NOMO-1 treated with DMSO at 0.1 percent for 48 hours (cell line): ENCODE measurements at regions not wholly inside any gene's neighbourhood (a gene's known extent, or its start where the extent isn't known, plus 50 kb on each side); places are given as distances from the start of the nearest gene placed in this dataset.

ENCODE experiments used
- DNase-seq: peaks from one replicate; lab custom pipeline; 2025; ENCODE audit not compliant: unreplicated experiment; lab: John Stamatoyannopoulos, UW

DNA sequence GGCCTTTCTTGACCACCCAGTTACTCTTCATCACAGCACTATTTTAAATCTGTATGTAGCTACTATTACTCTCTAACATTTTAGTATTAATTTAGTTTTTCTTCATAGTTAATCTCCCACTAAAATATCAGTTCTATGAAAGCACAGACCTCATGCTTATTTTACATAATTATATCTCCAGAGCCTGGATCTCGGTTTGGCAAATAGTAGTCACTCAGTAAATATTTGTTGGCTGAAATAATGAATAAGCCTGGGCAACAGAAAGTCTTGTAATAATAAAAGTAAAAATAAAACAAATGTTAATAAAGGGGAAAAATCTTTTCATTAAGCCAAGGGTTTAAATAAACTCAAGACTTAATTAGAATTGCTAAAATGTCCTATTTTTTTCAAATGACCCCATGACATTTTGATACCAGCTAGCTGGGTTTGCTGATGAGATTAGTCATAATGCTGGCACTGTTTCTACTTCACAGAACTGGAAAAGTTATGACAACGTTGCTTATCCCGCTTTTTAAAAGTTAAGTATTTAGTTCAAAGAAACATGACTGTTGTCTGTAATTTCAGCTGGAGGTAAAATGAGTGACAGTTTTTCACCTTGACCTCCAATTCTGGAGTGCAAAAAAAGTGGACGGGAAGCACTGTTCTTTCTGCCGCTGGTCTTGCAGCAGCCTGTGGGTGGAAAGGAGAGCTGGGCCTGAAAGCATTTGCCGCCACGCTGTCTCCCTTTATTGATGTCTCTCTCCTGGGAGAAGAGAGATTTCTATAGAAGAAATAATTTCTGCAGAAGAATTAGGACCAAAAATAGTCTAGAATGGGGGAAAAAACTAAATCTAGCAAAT lies 85.2 kb upstream of the SPATA13 start:
- no peak for DNase-seq

GRCh38 chr13:24076109-24076508 lies 84.4 kb upstream of the SPATA13 start:
- DNase-seq, result no peak

- DNase-seq, result no peak
These were observed 83.9 kb upstream of the SPATA13 start for GRCh38 chr13:24076636-24077035.

- no peak for DNase-seq
These were observed 80.4 kb upstream of the SPATA13 start for GRCh38 chr13:24080134-24080533.

- DNase-seq, result no peak
These were observed 79.1 kb upstream of the SPATA13 start for GRCh38 chr13:24081387-24081786.

- DNase-seq, result no peak
These were observed 77.4 kb upstream of the SPATA13 start for GRCh38 chr13:24083141-24083540.

DNA sequence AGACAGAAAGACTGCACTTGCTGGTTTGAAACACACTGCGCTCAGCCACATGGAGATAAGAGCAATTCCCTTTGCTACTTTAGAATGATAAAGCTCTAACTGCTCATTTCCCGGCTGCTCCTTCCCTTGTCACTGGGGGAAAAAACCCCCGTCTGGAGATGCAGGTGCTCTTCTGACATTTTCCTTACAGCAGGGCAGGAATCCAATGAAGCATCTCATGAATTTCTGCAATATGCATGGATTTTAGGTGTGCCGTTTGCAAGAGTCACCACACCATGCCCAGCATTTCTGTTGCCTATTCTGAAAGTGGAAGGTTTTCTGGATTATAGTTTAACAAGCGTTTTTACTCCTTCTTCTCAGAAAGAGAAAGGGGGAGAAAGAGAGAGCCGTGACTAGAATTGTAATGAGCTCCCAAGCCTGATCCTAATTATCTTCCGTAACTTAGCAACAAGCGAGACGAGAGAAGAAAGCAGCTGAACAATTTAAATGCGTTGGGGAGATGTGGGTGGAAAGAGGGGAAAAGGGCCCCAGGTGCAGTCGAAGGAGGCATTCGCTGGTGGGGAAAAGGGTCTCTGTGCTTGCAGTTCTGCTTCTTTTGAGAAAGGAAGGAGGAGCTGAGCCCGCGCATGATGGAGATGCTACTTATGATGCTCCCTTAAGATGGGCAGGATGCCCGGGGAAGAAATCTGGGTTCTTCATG lies 76.6 kb upstream of the SPATA13 start:
- no peak for DNase-seq

DNA sequence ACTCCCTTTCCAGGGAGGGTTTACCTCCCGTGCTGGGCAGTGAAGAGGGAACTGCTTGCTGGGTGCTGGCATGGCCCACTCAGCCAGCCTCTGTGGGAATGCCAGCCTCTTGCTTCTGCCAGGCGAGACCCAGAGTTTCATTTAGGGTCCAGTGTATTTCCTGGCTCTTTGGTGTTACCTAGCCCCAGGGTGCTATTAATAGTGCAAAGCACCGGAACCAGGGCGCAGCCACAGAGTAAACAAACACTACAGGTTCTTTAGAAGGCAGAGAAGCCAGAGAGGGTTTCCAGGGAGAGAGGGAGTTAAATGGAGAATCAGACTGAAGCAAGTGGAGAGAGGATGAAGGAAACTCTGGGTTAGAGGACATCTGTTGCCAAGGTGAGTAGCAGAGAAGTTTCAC lies 74.9 kb upstream of the SPATA13 start:
- DNase-seq, result no peak

DNA sequence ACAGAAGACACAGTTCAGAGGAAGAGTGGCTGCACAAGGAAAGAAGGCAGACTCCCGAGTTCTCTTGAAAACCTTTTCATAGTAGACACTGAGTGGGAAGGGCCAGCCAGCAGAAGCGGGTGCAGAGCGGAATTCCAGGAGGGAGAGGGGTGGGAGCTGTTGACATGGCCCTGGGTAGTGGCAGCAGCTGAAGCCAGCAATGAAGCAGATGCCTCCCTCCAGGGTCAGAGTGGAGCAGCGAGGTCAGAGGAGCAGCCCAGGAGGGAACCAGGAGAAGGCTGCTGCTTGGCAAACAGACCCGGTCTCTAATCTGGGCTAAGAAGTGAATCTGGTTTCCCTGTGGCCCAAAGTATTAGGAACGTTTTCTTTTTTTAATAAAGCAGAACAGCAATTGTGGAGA lies 73.9 kb upstream of the SPATA13 start:
- no peak for DNase-seq

DNA sequence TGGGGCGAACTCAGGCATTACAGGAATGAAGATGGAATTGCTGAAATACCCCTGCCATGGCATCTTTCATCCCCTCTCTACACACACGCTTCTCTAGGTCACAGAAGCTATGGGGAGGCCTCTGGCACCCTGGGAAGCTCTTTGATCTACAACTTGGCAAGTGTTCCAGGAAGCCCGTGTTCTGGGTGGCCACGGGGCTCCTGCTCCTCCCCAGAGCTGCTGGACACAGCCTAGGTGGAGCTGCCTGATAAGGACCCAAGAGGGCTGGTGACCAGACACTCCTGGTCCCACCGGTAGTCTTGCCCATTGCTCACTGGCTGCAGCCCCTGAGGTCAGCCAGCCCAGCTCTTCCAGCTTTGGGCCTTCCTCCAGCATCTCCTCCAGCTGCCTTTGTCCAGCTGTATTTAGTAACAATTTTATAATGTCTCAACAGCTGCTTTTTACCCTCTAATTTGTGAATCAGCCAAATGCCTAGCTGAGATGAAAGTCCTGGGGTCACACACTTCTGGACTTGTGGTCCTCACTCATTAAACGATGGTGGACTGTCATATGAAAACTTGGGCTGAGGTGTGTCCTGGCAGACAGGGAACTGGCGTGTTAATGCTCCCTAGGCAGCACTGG lies 72.8 kb upstream of the SPATA13 start:
- DNase-seq, result no peak

DNA sequence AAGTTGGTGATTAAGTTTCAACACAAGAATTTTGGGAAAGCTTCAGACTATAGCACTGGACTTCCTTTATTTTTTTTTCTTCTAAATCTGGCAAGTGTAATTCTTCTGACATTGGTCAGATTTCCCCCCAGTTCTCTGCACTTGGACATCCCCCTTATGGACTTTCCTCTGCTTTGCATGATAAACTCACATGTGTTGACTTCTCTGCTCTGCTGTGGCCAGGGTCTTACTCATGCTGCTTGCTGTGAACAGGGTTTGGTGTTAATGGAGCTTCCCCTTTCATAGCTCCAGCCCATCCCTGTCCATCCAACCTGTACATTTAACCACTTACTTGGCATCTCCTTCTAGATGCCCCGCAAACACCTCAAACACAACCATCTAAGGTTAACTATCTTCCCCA lies 70.5 kb upstream of the SPATA13 start:
- DNase-seq, result no peak

GRCh38 chr13:24091080-24091479 lies 69.4 kb upstream of the SPATA13 start:
- no peak for DNase-seq

DNA sequence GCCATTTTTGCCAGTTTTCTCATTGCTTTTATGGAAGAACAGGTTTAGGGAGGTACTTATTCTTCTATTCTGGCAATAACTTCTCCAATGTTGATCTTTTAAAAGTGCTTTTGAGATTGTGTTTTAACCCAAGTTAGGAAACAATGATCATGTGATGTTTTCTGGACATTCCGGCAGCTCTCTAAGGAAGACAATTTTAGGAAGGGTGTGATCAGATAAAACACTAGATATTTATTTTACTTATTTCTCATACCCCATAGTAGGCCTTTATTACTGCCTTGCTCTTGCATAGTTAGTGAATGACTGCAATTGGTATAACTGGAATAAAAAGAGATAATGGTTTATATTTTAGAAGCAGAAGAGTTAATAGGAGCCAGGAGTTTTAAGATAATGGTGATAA lies 68.4 kb upstream of the SPATA13 start:
- DNase-seq, result no peak

GRCh38 chr13:24093047-24093446 lies 67.5 kb upstream of the SPATA13 start:
- no peak for DNase-seq

DNA sequence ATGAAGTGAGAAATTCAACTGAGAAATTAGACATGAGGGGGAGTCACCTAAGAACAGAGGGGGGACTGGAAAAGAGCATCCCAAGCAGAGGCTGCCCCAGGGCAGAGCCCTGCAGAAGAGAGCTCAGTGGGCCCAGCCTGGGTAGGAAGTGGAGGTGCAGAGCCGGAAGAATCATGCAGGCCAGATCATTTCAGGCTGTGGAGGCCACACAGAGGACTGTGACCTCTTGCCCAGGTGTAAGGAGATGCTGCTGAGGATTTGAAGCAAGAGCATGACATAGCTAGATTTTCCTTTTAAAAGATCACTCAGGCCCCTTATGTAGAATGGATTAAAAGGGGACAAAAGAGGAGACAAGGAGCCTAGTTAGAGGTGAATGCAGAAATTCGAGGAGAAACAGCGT lies 63.9 kb upstream of the SPATA13 start:
- DNase-seq, result no peak

GRCh38 chr13:24097064-24097463 lies 63.5 kb upstream of the SPATA13 start:
- DNase-seq, result peak; percentile 67

DNA sequence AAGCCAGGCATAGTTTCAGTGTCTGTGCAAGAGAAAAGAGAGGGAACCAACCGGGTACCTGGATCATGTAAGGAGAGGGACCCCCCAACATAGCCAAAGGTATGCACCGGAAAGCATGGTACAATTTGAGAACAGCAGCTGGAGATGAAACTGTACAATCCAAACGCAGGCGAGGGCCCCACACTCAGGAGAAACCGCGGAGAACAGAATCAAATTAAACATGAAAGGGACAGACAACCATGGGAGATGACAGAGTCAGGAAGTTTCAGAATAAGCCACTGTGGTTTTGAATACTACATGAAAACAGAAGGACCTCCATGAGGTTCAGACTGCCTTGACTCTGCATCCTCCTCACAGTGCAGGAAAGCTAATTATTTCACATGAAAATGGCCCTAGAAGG lies 62.9 kb upstream of the SPATA13 start:
- DNase-seq, result peak; percentile 13

- no peak for DNase-seq
These were observed 61.0 kb upstream of the SPATA13 start for GRCh38 chr13:24099490-24099889.

GRCh38 chr13:24100188-24100587 lies 60.3 kb upstream of the SPATA13 start:
- DNase-seq, result no peak

DNA sequence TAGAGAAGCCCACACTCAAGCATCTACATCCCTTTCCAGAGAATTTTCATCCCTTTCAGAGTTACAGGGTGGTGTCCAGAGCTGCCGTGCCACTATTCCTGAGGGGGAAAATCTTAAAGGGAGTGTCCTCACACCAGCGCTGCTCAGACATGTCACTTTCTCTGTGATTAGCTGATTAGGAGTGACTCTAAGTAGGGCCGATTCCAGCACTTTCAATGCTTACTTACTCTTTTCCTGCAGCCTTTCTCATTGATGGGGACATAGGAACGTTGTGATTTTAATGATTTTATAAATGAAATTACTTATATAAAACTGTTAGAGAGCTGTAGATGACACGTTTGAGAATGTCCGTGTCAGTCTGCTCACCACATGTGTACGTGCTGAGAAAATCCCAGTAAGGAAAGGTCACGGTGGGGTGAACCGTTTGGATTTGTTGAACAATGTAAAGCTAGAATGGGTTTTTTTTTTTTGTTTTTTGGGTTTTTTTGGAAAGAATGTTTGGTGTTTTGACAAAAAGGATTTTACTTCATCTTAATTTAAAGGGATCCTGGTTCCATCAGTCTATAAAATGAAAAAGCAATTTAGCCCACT lies 56.6 kb upstream of the SPATA13 start:
- DNase-seq, result no peak

GRCh38 chr13:24104723-24105122 lies 55.8 kb upstream of the SPATA13 start:
- no peak for DNase-seq

DNA sequence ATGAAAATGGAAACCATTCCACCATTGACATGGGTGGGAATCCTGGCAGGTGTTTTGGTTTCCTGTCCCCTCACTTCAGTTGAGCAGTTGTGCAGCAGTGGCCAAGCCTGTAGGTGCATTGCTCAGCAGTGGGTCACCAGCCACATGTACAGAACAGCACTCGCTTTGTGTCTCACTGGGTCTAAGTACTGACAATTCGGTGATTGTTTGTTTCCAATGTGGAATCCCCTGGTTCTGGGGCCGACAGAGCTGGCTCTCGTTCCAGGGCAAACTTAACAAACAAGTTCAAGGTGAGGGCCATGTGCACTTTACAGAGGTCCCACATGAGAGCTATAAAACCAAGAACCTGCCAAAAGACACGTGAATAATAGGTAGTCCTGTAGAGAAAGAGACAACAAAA lies 54.1 kb upstream of the SPATA13 start:
- no peak for DNase-seq
